Immature natural killer cell (primary cell): ENCODE measurements at regions not wholly inside any gene's neighbourhood (a gene's known extent, or its start where the extent isn't known, plus 50 kb on each side); places are given as distances from the start of the nearest gene placed in this dataset.

ENCODE experiments used
- DNase-seq, 3 donors: peaks; one replicate each; pipeline ENCODE4 v3.0.0; 2022; ENCODE audit warnings: mixed read lengths in 1 of 3
- H3K27ac Mint-ChIP-seq, 6 donors: one replicate each; pipeline ENCODE4 v1.8.0; 2020; ENCODE audit warnings: mixed read lengths in 6 of 6, mild to moderate bottlenecking in 5 of 6, inconsistent platforms in 4 of 6, moderate library complexity in 3 of 6
- H3K27me3 Mint-ChIP-seq, 3 donors: one replicate each; pipeline ENCODE4 v1.8.0; 2020 to 2021; ENCODE audit warnings: low read depth in 3 of 3, mild to moderate bottlenecking in 3 of 3, mixed read lengths in 3 of 3, moderate library complexity in 3 of 3, inconsistent platforms in 1 of 3
- H3K36me3 Mint-ChIP-seq, 3 donors: one replicate each; pipeline ENCODE4 v1.8.0; 2020; ENCODE audit warnings: mixed read lengths in 3 of 3, inconsistent platforms in 2 of 3, mild to moderate bottlenecking in 2 of 3
- H3K4me1 Mint-ChIP-seq, 2 donors: one replicate each; pipeline ENCODE4 v1.8.0; 2020; ENCODE audit warnings: inconsistent platforms in 2 of 2, mild to moderate bottlenecking in 2 of 2, mixed read lengths in 2 of 2, moderate library complexity in 1 of 2
- H3K4me3 Mint-ChIP-seq, 5 donors: one replicate each; pipeline ENCODE4 v1.8.0; 2020; ENCODE audit warnings: mild to moderate bottlenecking in 5 of 5, mixed read lengths in 5 of 5, inconsistent platforms in 3 of 5, moderate library complexity in 3 of 5
- H3K9me3 Mint-ChIP-seq, 6 donors: one replicate each; pipeline ENCODE4 v1.8.0; 2020; ENCODE audit warnings: mild to moderate bottlenecking in 6 of 6, mixed read lengths in 6 of 6, inconsistent platforms in 4 of 6, moderate library complexity in 3 of 6

- H3K27me3 Mint-ChIP-seq, result peaks cover 2% of the 10 kb centered on the region in 3 donors
- H3K4me3 Mint-ChIP-seq, result no peak overlapping the region
- no peaks in the 10 kb centered on the region for H3K36me3 Mint-ChIP-seq
- no peak for DNase-seq
- H3K9me3 Mint-ChIP-seq, result no peaks in the 10 kb centered on the region
- H3K4me1 Mint-ChIP-seq, result peaks cover 22 to 24% of the 10 kb centered on the region in 2 donors
- no peak overlapping the region for H3K27ac Mint-ChIP-seq
These were observed 173.6 kb upstream of the PRSS58 start for GRCh38 chr7:142431491-142431890.

- peaks cover 0 to 6% (median 2%) of the 10 kb centered on the region in 3 donors for H3K27me3 Mint-ChIP-seq
- no peak overlapping the region for H3K4me3 Mint-ChIP-seq
- DNase-seq, result no peak
These were observed 170.2 kb upstream of the PRSS58 start for GRCh38 chr7:142428094-142428493.

GRCh38 chr7:142425281-142425680 lies 167.4 kb upstream of the PRSS58 start:
- H3K9me3 Mint-ChIP-seq, result no peaks in the 10 kb centered on the region
- H3K36me3 Mint-ChIP-seq, result no peaks in the 10 kb centered on the region
- no peaks in the 10 kb centered on the region for H3K4me1 Mint-ChIP-seq
- H3K4me3 Mint-ChIP-seq, result no peak overlapping the region
- H3K27ac Mint-ChIP-seq, result no peak overlapping the region
- peaks cover 0 to 6% (median 2%) of the 10 kb centered on the region in 3 donors for H3K27me3 Mint-ChIP-seq
- no peak for DNase-seq

More at GRCh38 chr7:142428094-142428493, 170.2 kb upstream of the PRSS58 start:
- Mint-ChIP-seq H3K27ac (no peak overlapping the region), H3K4me1 (no peaks in the 10 kb centered on the region), H3K9me3 (no peaks in the 10 kb centered on the region), H3K36me3 (no peaks in the 10 kb centered on the region)

GRCh38 chr7:142422621-142423020 lies 164.8 kb upstream of the PRSS58 start:
- no peak for DNase-seq
- Mint-ChIP-seq H3K27ac (peak overlapping the region in 1 of 6 donors; percentile 29), H3K36me3 (no peaks in the 10 kb centered on the region), H3K27me3 (peaks cover 0 to 5% (median 3%) of the 10 kb centered on the region in 3 donors), H3K4me1 (no peaks in the 10 kb centered on the region), H3K4me3 (no peak overlapping the region), H3K9me3 (no peaks in the 10 kb centered on the region)

- H3K36me3 Mint-ChIP-seq, result no peaks in the 10 kb centered on the region
These were observed 162.9 kb upstream of the PRSS58 start for GRCh38 chr7:142420554-142421362.

GRCh38 chr7:142418326-142418725 lies 160.5 kb upstream of the PRSS58 start:
- H3K9me3 Mint-ChIP-seq, result no peaks in the 10 kb centered on the region
- H3K4me1 Mint-ChIP-seq, result no peaks in the 10 kb centered on the region
- no peak overlapping the region for H3K27ac Mint-ChIP-seq
- H3K36me3 Mint-ChIP-seq, result no peaks in the 10 kb centered on the region
- peaks cover 0 to 5% (median 2%) of the 10 kb centered on the region in 3 donors for H3K27me3 Mint-ChIP-seq
- DNase-seq, result no peak
- no peak overlapping the region for H3K4me3 Mint-ChIP-seq

More at GRCh38 chr7:142420554-142421362, 162.9 kb upstream of the PRSS58 start:
- H3K4me1 Mint-ChIP-seq, result no peaks in the 10 kb centered on the region
- no peak for DNase-seq
- H3K4me3 Mint-ChIP-seq, result no peak overlapping the region
- peak overlapping the region in 1 of 6 donors; percentile 8 for H3K27ac Mint-ChIP-seq
- peaks cover 0 to 5% (median 5%) of the 10 kb centered on the region in 3 donors for H3K27me3 Mint-ChIP-seq
- H3K9me3 Mint-ChIP-seq, result no peaks in the 10 kb centered on the region

GRCh38 chr7:142414915-142415314 lies 157.1 kb upstream of the PRSS58 start:
- H3K9me3 Mint-ChIP-seq, result no peaks in the 10 kb centered on the region
- H3K4me1 Mint-ChIP-seq, result no peaks in the 10 kb centered on the region
- H3K4me3 Mint-ChIP-seq, result no peak overlapping the region
- H3K27ac Mint-ChIP-seq, result no peak overlapping the region
- H3K27me3 Mint-ChIP-seq, result peaks cover 1 to 3% (median 2%) of the 10 kb centered on the region in 3 donors
- H3K36me3 Mint-ChIP-seq, result no peaks in the 10 kb centered on the region
- no peak for DNase-seq

- DNase-seq, result no peak
- no peaks in the 10 kb centered on the region for H3K36me3 Mint-ChIP-seq
- H3K4me3 Mint-ChIP-seq, result no peak overlapping the region
- H3K27ac Mint-ChIP-seq, result no peak overlapping the region
- no peaks in the 10 kb centered on the region for H3K9me3 Mint-ChIP-seq
- H3K4me1 Mint-ChIP-seq, result no peaks in the 10 kb centered on the region
- H3K27me3 Mint-ChIP-seq, result peaks cover 1 to 3% (median 2%) of the 10 kb centered on the region in 3 donors
These were observed 156.3 kb upstream of the PRSS58 start for GRCh38 chr7:142414135-142414534.

- Mint-ChIP-seq H3K27ac (no peak overlapping the region), H3K9me3 (no peaks in the 10 kb centered on the region), H3K4me1 (no peaks in the 10 kb centered on the region), H3K4me3 (no peak overlapping the region), H3K36me3 (no peaks in the 10 kb centered on the region), H3K27me3 (peaks cover 0 to 2% (median 1%) of the 10 kb centered on the region in 3 donors)
- no peak for DNase-seq
These were observed 155.6 kb upstream of the PRSS58 start for GRCh38 chr7:142413280-142414000.

GRCh38 chr7:142412551-142413193 lies 154.8 kb upstream of the PRSS58 start:
- Mint-ChIP-seq H3K27me3 (peaks cover 0 to 4% (median 2%) of the 10 kb centered on the region in 3 donors), H3K4me1 (no peaks in the 10 kb centered on the region), H3K36me3 (no peaks in the 10 kb centered on the region), H3K27ac (peak overlapping the region in 1 of 6 donors; percentile 27), H3K9me3 (no peaks in the 10 kb centered on the region), H3K4me3 (no peak overlapping the region)
- DNase-seq, result peak in 1 of 3 donors; percentile 15

GRCh38 chr7:142409471-142409870 lies 151.6 kb upstream of the PRSS58 start:
- Mint-ChIP-seq H3K9me3 (no peaks in the 10 kb centered on the region), H3K27ac (no peak overlapping the region), H3K4me3 (no peak overlapping the region)

GRCh38 chr7:142408794-142409193 lies 150.9 kb upstream of the PRSS58 start:
- Mint-ChIP-seq H3K27me3 (peaks cover 0 to 4% (median 2%) of the 10 kb centered on the region in 3 donors), H3K36me3 (no peaks in the 10 kb centered on the region), H3K27ac (no peak overlapping the region), H3K9me3 (no peaks in the 10 kb centered on the region), H3K4me3 (no peak overlapping the region), H3K4me1 (no peaks in the 10 kb centered on the region)
- no peak for DNase-seq

More at GRCh38 chr7:142409471-142409870, 151.6 kb upstream of the PRSS58 start:
- Mint-ChIP-seq H3K4me1 (no peaks in the 10 kb centered on the region), H3K36me3 (no peaks in the 10 kb centered on the region), H3K27me3 (peaks cover 0 to 4% (median 2%) of the 10 kb centered on the region in 3 donors)
- no peak for DNase-seq

- H3K4me1 Mint-ChIP-seq, result no peaks in the 10 kb centered on the region
- no peaks in the 10 kb centered on the region for H3K9me3 Mint-ChIP-seq
- H3K36me3 Mint-ChIP-seq, result no peaks in the 10 kb centered on the region
- H3K27ac Mint-ChIP-seq, result no peak overlapping the region
- no peak overlapping the region for H3K4me3 Mint-ChIP-seq
- no peak for DNase-seq
- peaks cover 0 to 6% (median 4%) of the 10 kb centered on the region in 3 donors for H3K27me3 Mint-ChIP-seq
These were observed 150.2 kb upstream of the PRSS58 start for GRCh38 chr7:142407939-142408570.
